ENCODE measurements at regions not wholly inside any gene's neighbourhood (a gene's known extent, or its start where the extent isn't known, plus 50 kb on each side); places are given as distances from the start of the nearest gene placed in this dataset.

DNA sequence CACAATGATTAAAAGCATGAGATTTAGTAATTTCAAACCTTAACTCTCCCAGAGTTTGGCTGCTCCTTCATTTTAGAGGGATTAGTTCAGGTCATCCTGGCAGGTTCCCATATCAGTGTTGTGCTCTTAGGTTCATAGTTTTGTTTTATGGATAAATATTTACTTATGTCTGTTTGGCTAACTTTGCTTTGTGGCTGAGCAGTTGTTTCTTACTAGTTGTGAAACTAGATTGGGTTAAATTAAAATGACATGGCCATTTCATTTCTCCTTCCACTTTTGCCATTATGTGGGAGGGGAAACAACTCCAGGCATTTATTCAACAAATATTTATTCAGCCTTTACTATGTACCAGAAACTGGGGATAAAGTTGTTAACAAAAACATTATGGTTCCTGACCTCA, 158.8 kb downstream of the TMTC3 start:
- Histone ChIP-seq H3K9me3 (no peaks in the 10 kb centered on the region), H3K36me3 (no peaks in the 10 kb centered on the region), H3K27ac (no peak overlapping the region), H3K27me3 (no peaks in the 10 kb centered on the region), H3K4me1 (peaks cover 0 to 7% (median 2%) of the 10 kb centered on the region in 4 donors), H3K4me3 (no peak overlapping the region)
- DNase-seq = no peak
- intact Hi-C loops (cut with DNase I) = no loop called here
- TF ChIP-seq EP300 (IDR thresholded peaks at IDR 0.05) (no peak), POLR2AphosphoS5 (IDR thresholded peaks at IDR 0.05) (no peak), POLR2A (IDR thresholded peaks at IDR 0.05) (no peak)
- TF ChIP-seq, protein P1, sequence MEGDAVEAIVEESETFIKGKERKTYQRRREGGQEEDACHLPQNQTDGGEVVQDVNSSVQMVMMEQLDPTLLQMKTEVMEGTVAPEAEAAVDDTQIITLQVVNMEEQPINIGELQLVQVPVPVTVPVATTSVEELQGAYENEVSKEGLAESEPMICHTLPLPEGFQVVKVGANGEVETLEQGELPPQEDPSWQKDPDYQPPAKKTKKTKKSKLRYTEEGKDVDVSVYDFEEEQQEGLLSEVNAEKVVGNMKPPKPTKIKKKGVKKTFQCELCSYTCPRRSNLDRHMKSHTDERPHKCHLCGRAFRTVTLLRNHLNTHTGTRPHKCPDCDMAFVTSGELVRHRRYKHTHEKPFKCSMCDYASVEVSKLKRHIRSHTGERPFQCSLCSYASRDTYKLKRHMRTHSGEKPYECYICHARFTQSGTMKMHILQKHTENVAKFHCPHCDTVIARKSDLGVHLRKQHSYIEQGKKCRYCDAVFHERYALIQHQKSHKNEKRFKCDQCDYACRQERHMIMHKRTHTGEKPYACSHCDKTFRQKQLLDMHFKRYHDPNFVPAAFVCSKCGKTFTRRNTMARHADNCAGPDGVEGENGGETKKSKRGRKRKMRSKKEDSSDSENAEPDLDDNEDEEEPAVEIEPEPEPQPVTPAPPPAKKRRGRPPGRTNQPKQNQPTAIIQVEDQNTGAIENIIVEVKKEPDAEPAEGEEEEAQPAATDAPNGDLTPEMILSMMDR (IDR thresholded peaks at IDR 0.05) = no peak

DNA sequence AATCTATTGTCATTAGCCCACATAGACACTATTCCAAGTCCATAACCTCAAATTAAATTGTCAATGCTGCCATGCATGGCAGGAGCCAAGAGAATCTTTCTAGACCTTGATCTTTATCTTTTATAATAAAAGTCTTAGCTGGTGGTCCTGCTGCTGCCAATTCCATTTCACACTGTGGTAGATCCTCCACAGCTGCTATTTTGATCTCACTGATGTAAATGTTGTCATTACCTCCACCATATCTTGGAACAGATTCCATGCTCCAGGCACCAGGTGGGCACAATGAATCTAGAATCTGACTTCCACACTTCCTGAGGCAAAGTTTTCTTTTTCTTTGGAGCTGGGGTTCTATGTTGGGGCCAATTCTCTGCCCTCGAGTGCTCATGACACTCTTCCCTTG, 161.2 kb downstream of the TMTC3 start:
- no peak for DNase-seq
- no peak overlapping the region for H3K4me3 ChIP-seq
- 91 to 93% methylated on average over 1 of the region's 1 CpG for WGBS, 2 donors
- no peaks in the 10 kb centered on the region for H3K27me3 ChIP-seq
- no peaks in the 10 kb centered on the region for H3K36me3 ChIP-seq
- H3K27ac ChIP-seq = no peak overlapping the region
- intact Hi-C loops (cut with DNase I) = no loop called here
- no peaks in the 10 kb centered on the region for H3K9me3 ChIP-seq
- H3K4me1 ChIP-seq = peaks cover 0 to 14% (median 6%) of the 10 kb centered on the region in 4 donors
- TF ChIP-seq POLR2AphosphoS5 (IDR thresholded peaks at IDR 0.05) (no peak), EP300 (IDR thresholded peaks at IDR 0.05) (no peak), POLR2A (IDR thresholded peaks at IDR 0.05) (no peak)
- TF ChIP-seq, protein P1 (IDR thresholded peaks at IDR 0.05) = no peak

DNA sequence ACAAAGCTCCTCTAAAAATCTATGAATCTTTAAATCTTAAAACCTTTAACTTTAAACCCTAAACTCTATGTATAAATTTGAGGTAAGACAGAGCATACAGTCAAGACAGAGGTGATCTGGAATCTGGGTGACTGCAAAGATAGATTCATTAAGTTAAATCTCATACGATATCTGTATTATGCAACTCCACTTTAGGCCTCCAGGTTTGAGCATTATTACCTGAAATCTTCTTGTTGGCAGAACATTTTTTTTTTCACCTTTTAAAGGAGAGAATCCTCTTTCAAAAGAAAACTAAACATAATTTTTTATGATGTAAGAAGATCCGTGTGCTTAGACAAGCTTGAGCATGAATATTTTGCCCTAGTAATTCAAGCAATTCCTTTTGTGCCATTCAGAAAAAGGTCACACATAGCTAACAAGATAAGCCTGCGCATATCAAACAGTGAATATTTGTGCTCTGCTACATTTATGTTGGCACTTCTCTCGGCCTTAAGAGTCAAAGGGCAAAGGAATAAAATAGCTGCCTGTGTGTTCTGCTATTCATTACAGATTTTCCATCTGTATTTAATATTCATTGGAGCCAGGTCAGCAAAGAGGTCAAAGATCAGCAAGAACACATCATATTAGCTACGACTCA, 163.3 kb downstream of the TMTC3 start:
- DNase-seq = no peak
- TF ChIP-seq POLR2A (IDR thresholded peaks at IDR 0.05) (no peak), EP300 (IDR thresholded peaks at IDR 0.05) (no peak), POLR2AphosphoS5 (IDR thresholded peaks at IDR 0.05) (no peak)
- TF ChIP-seq, protein P1 (IDR thresholded peaks at IDR 0.05) = no peak
- Histone ChIP-seq H3K9me3 (no peaks in the 10 kb centered on the region), H3K36me3 (no peaks in the 10 kb centered on the region), H3K4me1 (peaks cover 0 to 14% (median 6%) of the 10 kb centered on the region in 4 donors), H3K27me3 (no peaks in the 10 kb centered on the region), H3K4me3 (no peak overlapping the region), H3K27ac (no peak overlapping the region)
- intact Hi-C loops (cut with DNase I) = no loop called here
- 39 to 69% methylated on average over 5 of the region's 5 CpGs for WGBS, 2 donors

DNA sequence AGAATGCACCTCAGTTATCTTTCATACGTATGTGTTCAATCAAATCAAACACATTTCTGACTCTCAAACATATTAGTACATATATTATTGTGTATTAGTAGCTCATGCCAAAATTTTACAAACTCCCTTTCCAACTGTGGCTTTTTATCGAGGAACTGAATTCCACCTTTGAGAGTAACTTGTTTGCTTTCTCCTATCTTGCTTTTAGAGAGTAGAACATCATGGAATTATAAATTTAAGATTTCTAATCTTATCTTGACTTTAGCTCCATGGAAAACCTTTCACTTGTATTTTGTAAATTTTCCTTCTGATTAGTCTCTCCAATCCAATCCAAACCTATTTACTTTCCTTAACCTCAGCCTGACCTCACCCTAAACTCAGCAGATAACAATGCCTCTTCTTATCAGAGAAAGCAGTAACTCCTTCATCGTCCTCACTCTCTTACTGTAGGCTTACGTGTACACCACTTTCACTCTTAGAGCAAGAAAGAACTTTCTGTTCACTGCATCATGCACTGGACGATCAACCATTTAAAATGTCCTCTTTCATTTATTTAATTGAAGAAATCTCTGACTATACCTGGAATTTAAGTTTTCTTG, 164.5 kb downstream of the TMTC3 start:
- Histone ChIP-seq H3K4me3 (no peak overlapping the region), H3K27me3 (no peaks in the 10 kb centered on the region), H3K27ac (no peak overlapping the region), H3K36me3 (no peaks in the 10 kb centered on the region), H3K9me3 (no peaks in the 10 kb centered on the region), H3K4me1 (peaks cover 0 to 14% (median 6%) of the 10 kb centered on the region in 4 donors)
- WGBS, 2 donors = 46 to 76% methylated on average over 5 of the region's 5 CpGs
- no peak for DNase-seq
- no peak for TF ChIP-seq EP300 (IDR thresholded peaks at IDR 0.05)
- TF ChIP-seq POLR2A (IDR thresholded peaks at IDR 0.05) = no peak
- TF ChIP-seq, protein P1 (IDR thresholded peaks at IDR 0.05) = no peak
- no peak for TF ChIP-seq POLR2AphosphoS5 (IDR thresholded peaks at IDR 0.05)
- intact Hi-C loops (cut with DNase I) = no loop called here
